GM13976 (cell line): ENCODE measurements at regions not wholly inside any gene's neighbourhood (a gene's known extent, or its start where the extent isn't known, plus 50 kb on each side); places are given as distances from the start of the nearest gene placed in this dataset.
"Not testable (repeated sequence)": the region's sequence is repeated elsewhere in the genome, so short reads cannot be mapped to it uniquely, and the experiment has no call there.

Experiments used
- DNase-seq: peaks from one replicate; pipeline ENCODE4 v3.0.0; 2012; ENCODE audit warnings: low spot score
- CTCF ChIP-seq: IDR thresholded peaks from 2 replicates; pipeline ENCODE4 v1.5.1; 2012; ENCODE audit warnings: borderline replicate concordance, mild to moderate bottlenecking; ENCODE audit not compliant: insufficient read depth; ENCODE audit errors: extremely low read depth, missing control alignments, control extremely low read depth
- in situ Hi-C: fragments of 300-500 bp; cut with MboI; formaldehyde crosslinking; loops from one replicate; pipeline ENCODE4 v1.12.0; 2022; ENCODE audit warnings: low sequenced_read_pairs, mixed read lengths, inconsistent platforms; ENCODE audit not compliant: unreplicated experiment

GRCh38 chr2:22143840-22144239 is 1020.1 kb downstream of the TDRD15 start:
- TF ChIP-seq CTCF = no peak
- in situ Hi-C loops = no loop called here
- no peak for DNase-seq

GRCh38 chr2:22153931-22154613 is 1030.3 kb downstream of the TDRD15 start:
- in situ Hi-C loops = no loop called here
- DNase-seq = no peak
- no peak for TF ChIP-seq CTCF

GRCh38 chr2:22156661-22157060 is 1032.9 kb downstream of the TDRD15 start:
- DNase-seq, in situ Hi-C loops: not testable (repeated sequence)

- in situ Hi-C loops = no loop called here
- no peak for TF ChIP-seq CTCF
- no peak for DNase-seq
Measured at GRCh38 chr2:22167256-22167655, 1043.5 kb downstream of the TDRD15 start.

GRCh38 chr2:22175003-22175402 is 1051.2 kb downstream of the TDRD15 start:
- TF ChIP-seq CTCF = no peak
- DNase-seq = no peak
- in situ Hi-C loops = no loop called here

- no peak for DNase-seq
- in situ Hi-C loops = no loop called here
- TF ChIP-seq CTCF = no peak
Measured at GRCh38 chr2:22185251-22185650, 1061.5 kb downstream of the TDRD15 start.

GRCh38 chr2:22186261-22186828 is 1062.6 kb downstream of the TDRD15 start:
- DNase-seq, in situ Hi-C loops: not testable (repeated sequence)
